ENCODE measurements at regions not wholly inside any gene's neighbourhood (a gene's known extent, or its start where the extent isn't known, plus 50 kb on each side); places are given as distances from the start of the nearest gene placed in this dataset.

DNA sequence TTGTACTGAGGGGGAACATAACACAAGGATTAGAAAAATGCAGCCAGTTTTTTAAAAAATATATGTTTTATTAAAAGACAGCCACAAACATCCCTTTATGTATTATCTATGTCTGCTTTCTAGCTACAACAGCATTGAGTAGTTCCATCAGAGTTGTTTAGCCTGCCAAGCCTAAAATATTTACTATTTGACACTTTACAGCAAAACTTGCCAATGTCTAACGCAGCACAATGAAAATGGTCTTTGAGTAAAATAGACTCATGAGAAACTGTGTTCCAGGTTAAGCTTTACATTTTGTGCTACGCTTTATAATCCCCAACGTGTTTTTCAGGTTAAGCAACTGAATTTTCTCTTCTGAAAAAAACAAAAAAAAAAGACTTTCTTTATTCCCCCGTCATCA, 2211.5 kb upstream of the RAG2 start:
- Histone ChIP-seq H3K4me3 (ENCODE audit: low read length) (no peak overlapping the region), H3K9ac (ENCODE audit: extremely low read depth, low read length, poor library complexity, severe bottlenecking) (no peak overlapping the region), H3K27me3 (ENCODE audit: control insufficient read depth, insufficient read depth, low read length, poor library complexity, severe bottlenecking) (no peaks in the 10 kb centered on the region), H3K27ac (ENCODE audit: low read depth, low read length) (no peak overlapping the region), H3K36me3 (ENCODE audit: control insufficient read depth, insufficient read depth, low read length) (no peaks in the 10 kb centered on the region), H3K9me3 (ENCODE audit: control insufficient read depth, low read length) (no peaks in the 10 kb centered on the region), H3K4me1 (ENCODE audit: control insufficient read depth, insufficient read depth, low read length) (no peaks in the 10 kb centered on the region)
- Mint-ChIP-seq H3K27ac (no peak overlapping the region), H3K27me3 (ENCODE audit: insufficient read depth) (no peaks in the 10 kb centered on the region), H3K4me1 (no peaks in the 10 kb centered on the region), H3K36me3 (ENCODE audit: low read depth) (no peaks in the 10 kb centered on the region), H3K9me3 (peaks cover 20% of the 10 kb centered on the region), H3K4me3 (no peak overlapping the region)
- TF ChIP-seq, protein P1, sequence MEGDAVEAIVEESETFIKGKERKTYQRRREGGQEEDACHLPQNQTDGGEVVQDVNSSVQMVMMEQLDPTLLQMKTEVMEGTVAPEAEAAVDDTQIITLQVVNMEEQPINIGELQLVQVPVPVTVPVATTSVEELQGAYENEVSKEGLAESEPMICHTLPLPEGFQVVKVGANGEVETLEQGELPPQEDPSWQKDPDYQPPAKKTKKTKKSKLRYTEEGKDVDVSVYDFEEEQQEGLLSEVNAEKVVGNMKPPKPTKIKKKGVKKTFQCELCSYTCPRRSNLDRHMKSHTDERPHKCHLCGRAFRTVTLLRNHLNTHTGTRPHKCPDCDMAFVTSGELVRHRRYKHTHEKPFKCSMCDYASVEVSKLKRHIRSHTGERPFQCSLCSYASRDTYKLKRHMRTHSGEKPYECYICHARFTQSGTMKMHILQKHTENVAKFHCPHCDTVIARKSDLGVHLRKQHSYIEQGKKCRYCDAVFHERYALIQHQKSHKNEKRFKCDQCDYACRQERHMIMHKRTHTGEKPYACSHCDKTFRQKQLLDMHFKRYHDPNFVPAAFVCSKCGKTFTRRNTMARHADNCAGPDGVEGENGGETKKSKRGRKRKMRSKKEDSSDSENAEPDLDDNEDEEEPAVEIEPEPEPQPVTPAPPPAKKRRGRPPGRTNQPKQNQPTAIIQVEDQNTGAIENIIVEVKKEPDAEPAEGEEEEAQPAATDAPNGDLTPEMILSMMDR (conservative IDR thresholded peaks at IDR 0.05), result no peak
- no peak for DNase-seq
- WGBS, 2 experiments (ENCODE audit: insufficient coverage in 1 of 2, insufficient read length in 1 of 2), result 90 to 100% methylated on average over 2 to 4 of the region's 4 CpGs

DNA sequence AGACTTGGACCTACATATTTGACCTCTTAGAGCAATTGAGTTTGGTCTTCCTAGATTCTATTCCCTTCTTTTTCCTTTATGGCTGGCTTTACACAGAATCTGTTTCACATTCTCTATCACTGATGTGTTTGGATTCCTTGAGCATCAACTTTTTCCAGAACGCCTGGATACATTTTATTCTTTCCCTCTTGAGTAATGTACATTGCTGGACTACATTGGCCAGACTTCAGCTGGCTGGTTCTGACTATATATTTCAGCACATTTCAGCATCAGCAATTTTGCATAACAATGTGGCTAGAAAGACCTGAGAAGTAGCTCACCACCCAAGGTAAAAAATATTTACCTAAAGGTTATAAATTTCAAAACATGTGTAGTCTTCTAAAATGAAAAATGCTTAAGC, 2198.2 kb upstream of the RAG2 start:
- Histone ChIP-seq H3K27ac (ENCODE audit: low read depth, low read length) (no peak overlapping the region), H3K9me3 (ENCODE audit: control insufficient read depth, low read length) (no peaks in the 10 kb centered on the region), H3K27me3 (ENCODE audit: control insufficient read depth, insufficient read depth, low read length, poor library complexity, severe bottlenecking) (no peaks in the 10 kb centered on the region), H3K9ac (ENCODE audit: extremely low read depth, low read length, poor library complexity, severe bottlenecking) (no peak overlapping the region), H3K36me3 (ENCODE audit: control insufficient read depth, insufficient read depth, low read length) (no peaks in the 10 kb centered on the region), H3K4me3 (ENCODE audit: low read length) (no peak overlapping the region), H3K4me1 (ENCODE audit: control insufficient read depth, insufficient read depth, low read length) (no peaks in the 10 kb centered on the region)
- no peak overlapping the region for H3K27ac Mint-ChIP-seq
- no peak for DNase-seq
- no peaks in the 10 kb centered on the region for H3K27me3 Mint-ChIP-seq (ENCODE audit: insufficient read depth)
- H3K4me3 Mint-ChIP-seq, result no peak overlapping the region
- TF ChIP-seq, protein P1 (conservative IDR thresholded peaks at IDR 0.05), result no peak
- no peaks in the 10 kb centered on the region for H3K4me1 Mint-ChIP-seq
- 95 to 100% methylated on average over 1 of the region's 1 CpG for WGBS, 2 experiments (ENCODE audit: insufficient coverage in 1 of 2, insufficient read length in 1 of 2)
- H3K36me3 Mint-ChIP-seq (ENCODE audit: low read depth), result no peaks in the 10 kb centered on the region
- H3K9me3 Mint-ChIP-seq, result peaks cover 8% of the 10 kb centered on the region

DNA sequence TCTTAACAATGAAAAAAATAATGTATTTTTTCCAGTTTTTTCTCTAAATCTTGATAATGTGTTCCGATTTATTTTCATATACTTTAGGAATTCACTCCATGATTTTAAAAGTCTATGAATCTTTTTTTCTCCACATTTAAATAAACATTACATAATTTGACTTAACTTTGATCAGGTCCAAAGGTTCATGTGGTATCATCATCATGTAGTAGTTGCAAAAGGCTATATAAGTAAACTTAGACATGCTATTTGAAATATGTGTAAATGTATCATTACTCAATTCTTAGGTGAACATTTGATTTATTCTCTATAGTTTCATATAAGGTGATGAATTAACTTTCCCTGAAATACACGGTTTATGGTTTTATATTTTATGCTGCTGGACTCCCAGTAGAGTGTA, 2197.0 kb upstream of the RAG2 start:
- Mint-ChIP-seq H3K36me3 (ENCODE audit: low read depth) (no peaks in the 10 kb centered on the region), H3K4me3 (no peak overlapping the region), H3K27me3 (ENCODE audit: insufficient read depth) (no peaks in the 10 kb centered on the region), H3K27ac (no peak overlapping the region), H3K9me3 (peaks cover 8% of the 10 kb centered on the region), H3K4me1 (no peaks in the 10 kb centered on the region)
- H3K9ac ChIP-seq (ENCODE audit: extremely low read depth, low read length, poor library complexity, severe bottlenecking), result no peak overlapping the region
- H3K4me3 ChIP-seq (ENCODE audit: low read length), result no peak overlapping the region
- no peaks in the 10 kb centered on the region for H3K27me3 ChIP-seq (ENCODE audit: control insufficient read depth, insufficient read depth, low read length, poor library complexity, severe bottlenecking)
- H3K9me3 ChIP-seq (ENCODE audit: control insufficient read depth, low read length), result no peaks in the 10 kb centered on the region
- TF ChIP-seq, protein P1 (conservative IDR thresholded peaks at IDR 0.05), result no peak
- no peak overlapping the region for H3K27ac ChIP-seq (ENCODE audit: low read depth, low read length)
- DNase-seq, result no peak
- no peaks in the 10 kb centered on the region for H3K4me1 ChIP-seq (ENCODE audit: control insufficient read depth, insufficient read depth, low read length)
- H3K36me3 ChIP-seq (ENCODE audit: control insufficient read depth, insufficient read depth, low read length), result no peaks in the 10 kb centered on the region
- 100% methylated on average over 2 of the region's 2 CpGs; no CpG with 5 or more reads in 1 of the 2 experiments for WGBS, 2 experiments (ENCODE audit: insufficient coverage in 1 of 2, insufficient read length in 1 of 2)
